Psoas muscle (tissue), 7 donors: ENCODE measurements at regions not wholly inside any gene's neighbourhood (a gene's known extent, or its start where the extent isn't known, plus 50 kb on each side); places are given as distances from the start of the nearest gene placed in this dataset.
"Not testable (repeated sequence)": the region's sequence is repeated elsewhere in the genome, so short reads cannot be mapped to it uniquely, and the experiment has no call there.

Source experiments
- ATAC-seq, 4 donors: fragments of 200-7000 bp; cut with Tn5 transposase; one replicate each; pipeline ENCODE4 v1.9.1; 2020; ENCODE audit warnings: moderate library complexity in 3 of 4, mild to moderate bottlenecking in 2 of 4
- DNase-seq, 2 donors: peaks; one replicate each; pipeline ENCODE4 v3.0.0-alpha.2; 2020
- H3K27ac ChIP-seq: fragments of 200-600 bp; one replicate; pipeline ENCODE4 v1.8.0; 2022
- H3K27me3 ChIP-seq, 3 donors: fragments of 200-600 bp in 1 of 3; one replicate each; pipeline versions ENCODE4 v1.6.1 to v1.8.0; 2013 to 2022; ENCODE audit warnings: low read length in 2 of 3, mild to moderate bottlenecking in 2 of 3, moderate library complexity in 1 of 3; ENCODE audit not compliant: insufficient read depth in 3 of 3
- H3K36me3 ChIP-seq, 2 donors: fragments of 200-600 bp in 1 of 2; one replicate each; pipeline versions ENCODE4 v1.6.1 to v1.8.0; 2013 to 2022; ENCODE audit warnings: low read depth in 1 of 2, mild to moderate bottlenecking in 1 of 2, moderate library complexity in 1 of 2; ENCODE audit not compliant: insufficient read depth in 1 of 2
- H3K4me1 ChIP-seq: fragments of 200-600 bp; one replicate; pipeline ENCODE4 v1.8.0; 2022
- H3K4me3 ChIP-seq: fragments of 200-600 bp; one replicate; pipeline ENCODE4 v1.8.0; 2022; ENCODE audit warnings: mild to moderate bottlenecking
- H3K9me3 ChIP-seq: fragments of 200-600 bp; one replicate; pipeline ENCODE4 v1.8.0; 2022
- CTCF ChIP-seq: fragments of 200-600 bp; IDR thresholded peaks from one replicate; pipeline ENCODE4 v1.8.0; 2022; ENCODE audit warnings: antibody characterized with exemption
- WGBS, 3 donors: extraction: QIAGEN DNeasy Blood & Tissue Kit; methylation state at CpG; one replicate each; pipeline versions ENCODE4 v1.1.6 to v1.1.7; 2013; 5-methylcytosine and 5-hydroxymethylcytosine counted together
- intact Hi-C, 2 donors: fragments of 100-400 bp; cut with DNase I; formaldehyde crosslinking; loops; one replicate each; pipeline versions ENCODE4 v1.11.0 to v1.14.2; 2022
- donor health status: healthy with polysubstance abuse.
- donor health status: DM: no; HTN: no; CAD: no; lungs with moderate emphysema.
- donor health status: Bipolar disorder and iron deficiency.
- donor health status: healthy.
- donor health status: DM: yes; HTN: yes; CAD: no.
- donor health status: DM: no; HTN: no; CAD: no.
- donor health status: DM: yes; HTN: yes; CAD: no.

GRCh38 chr11:89648996-89649395 lies 61.1 kb upstream of the TRIM77 start:
- H3K4me1 ChIP-seq, H3K27ac ChIP-seq, H3K36me3 ChIP-seq, DNase-seq, H3K9me3 ChIP-seq, intact Hi-C loops, ATAC-seq, H3K27me3 ChIP-seq, H3K4me3 ChIP-seq: not testable (repeated sequence)
- WGBS, 3 donors = 88 to 97% (median 89%) methylated on average over 4 to 5 of the region's 5 CpGs

- H3K36me3 ChIP-seq, DNase-seq, ATAC-seq, H3K4me1 ChIP-seq, intact Hi-C loops, H3K9me3 ChIP-seq, H3K27ac ChIP-seq, H3K27me3 ChIP-seq, H3K4me3 ChIP-seq: not testable (repeated sequence)
- 70 to 76% (median 71%) methylated on average over 2 of the region's 2 CpGs for WGBS, 3 donors
Measured at GRCh38 chr11:89654669-89655068, 55.4 kb upstream of the TRIM77 start.

- H3K36me3 ChIP-seq, H3K9me3 ChIP-seq, ATAC-seq, H3K27ac ChIP-seq, intact Hi-C loops, H3K4me3 ChIP-seq, H3K27me3 ChIP-seq, H3K4me1 ChIP-seq, DNase-seq: not testable (repeated sequence)
Measured at GRCh38 chr11:89658767-89659166, 51.3 kb upstream of the TRIM77 start.

- DNase-seq, H3K4me3 ChIP-seq, intact Hi-C loops, H3K36me3 ChIP-seq, ATAC-seq, H3K27ac ChIP-seq, H3K4me1 ChIP-seq, H3K9me3 ChIP-seq, H3K27me3 ChIP-seq: not testable (repeated sequence)
- WGBS, 3 donors = 51 to 66% (median 58%) methylated on average over 2 of the region's 2 CpGs
Measured at GRCh38 chr11:89659414-89659813, 50.7 kb upstream of the TRIM77 start.

GRCh38 chr11:89660234-89660633 lies 49.9 kb upstream of the TRIM77 start:
- intact Hi-C loops = no loop called here

More at GRCh38 chr11:89660234-89660633, 49.9 kb upstream of the TRIM77 start:
- H3K9me3 ChIP-seq = no peaks in the 10 kb centered on the region
- H3K36me3 ChIP-seq = no peaks in the 10 kb centered on the region
- no peak overlapping the region for H3K4me3 ChIP-seq
- H3K4me1 ChIP-seq = no peaks in the 10 kb centered on the region
- H3K27me3 ChIP-seq = no peaks in the 10 kb centered on the region
- no peak overlapping the region for H3K27ac ChIP-seq
- TF ChIP-seq CTCF = no peak
- DNase-seq = no peak
- no peak for ATAC-seq
